Retinal pigment epithelial cell (primary cell): ENCODE measurements at regions not wholly inside any gene's neighbourhood (a gene's known extent, or its start where the extent isn't known, plus 50 kb on each side); places are given as distances from the start of the nearest gene placed in this dataset.

Experiments
- DNase-seq: peaks from one replicate; pipeline ENCODE4 v3.0.0-alpha.2; 2010; ENCODE audit warnings: low read depth
- H3K4me3 ChIP-seq: 2 replicates; pipeline ENCODE4 v1.5.1; 2011; ENCODE audit warnings: mild to moderate bottlenecking, low read length, control low read depth, moderate library complexity
- TF ChIP-seq, protein P1 (sequence below): conservative IDR thresholded peaks from 2 replicates; pipeline ENCODE4 v1.5.1; 2011; ENCODE audit warnings: low read depth, low read length, control low read depth, inconsistent platforms

DNA sequence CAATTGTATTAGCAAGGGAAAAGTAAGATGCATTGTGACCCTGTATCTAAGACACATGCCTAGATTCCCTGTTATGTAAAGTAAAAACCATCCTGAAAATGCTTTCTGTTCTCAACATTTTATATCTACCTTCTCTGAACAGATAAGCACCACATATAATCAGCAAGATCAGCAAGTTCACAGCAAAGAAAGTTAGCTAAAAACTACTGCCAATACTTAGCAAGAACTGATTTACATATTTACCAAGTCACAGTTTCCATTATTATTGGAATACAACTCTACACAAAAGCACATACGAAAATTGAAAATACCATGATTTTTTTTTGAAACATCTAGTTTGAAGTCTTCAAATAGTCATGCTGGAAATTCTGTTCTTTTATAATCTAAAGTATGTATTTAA, 1118.1 kb downstream of the TAF11L14 start:
- H3K4me3 ChIP-seq, result no peak overlapping the region
- DNase-seq, result no peak
- TF ChIP-seq, protein P1, sequence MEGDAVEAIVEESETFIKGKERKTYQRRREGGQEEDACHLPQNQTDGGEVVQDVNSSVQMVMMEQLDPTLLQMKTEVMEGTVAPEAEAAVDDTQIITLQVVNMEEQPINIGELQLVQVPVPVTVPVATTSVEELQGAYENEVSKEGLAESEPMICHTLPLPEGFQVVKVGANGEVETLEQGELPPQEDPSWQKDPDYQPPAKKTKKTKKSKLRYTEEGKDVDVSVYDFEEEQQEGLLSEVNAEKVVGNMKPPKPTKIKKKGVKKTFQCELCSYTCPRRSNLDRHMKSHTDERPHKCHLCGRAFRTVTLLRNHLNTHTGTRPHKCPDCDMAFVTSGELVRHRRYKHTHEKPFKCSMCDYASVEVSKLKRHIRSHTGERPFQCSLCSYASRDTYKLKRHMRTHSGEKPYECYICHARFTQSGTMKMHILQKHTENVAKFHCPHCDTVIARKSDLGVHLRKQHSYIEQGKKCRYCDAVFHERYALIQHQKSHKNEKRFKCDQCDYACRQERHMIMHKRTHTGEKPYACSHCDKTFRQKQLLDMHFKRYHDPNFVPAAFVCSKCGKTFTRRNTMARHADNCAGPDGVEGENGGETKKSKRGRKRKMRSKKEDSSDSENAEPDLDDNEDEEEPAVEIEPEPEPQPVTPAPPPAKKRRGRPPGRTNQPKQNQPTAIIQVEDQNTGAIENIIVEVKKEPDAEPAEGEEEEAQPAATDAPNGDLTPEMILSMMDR, result no peak

DNA sequence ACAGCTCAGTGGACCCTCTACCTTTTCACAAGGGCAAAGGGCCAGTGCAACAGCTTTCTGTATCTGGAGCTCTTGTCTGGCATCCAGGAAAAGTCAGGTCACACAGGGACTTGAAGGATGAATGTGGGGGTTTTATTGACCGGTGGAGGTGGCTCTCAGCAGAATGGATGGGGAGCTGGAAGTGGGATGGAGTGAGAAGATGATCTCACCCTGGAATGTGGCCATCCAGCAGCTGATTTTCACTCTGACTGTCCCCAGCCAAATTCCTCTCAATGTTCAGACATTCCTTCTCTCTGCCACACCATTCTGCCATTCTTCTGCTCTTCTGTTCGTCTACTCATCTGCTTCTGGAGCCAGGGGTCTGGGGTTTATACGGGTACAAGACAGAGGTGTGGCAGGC, 1119.9 kb downstream of the TAF11L14 start:
- H3K4me3 ChIP-seq, result no peak overlapping the region
- DNase-seq, result no peak
- TF ChIP-seq, protein P1, result no peak

DNA sequence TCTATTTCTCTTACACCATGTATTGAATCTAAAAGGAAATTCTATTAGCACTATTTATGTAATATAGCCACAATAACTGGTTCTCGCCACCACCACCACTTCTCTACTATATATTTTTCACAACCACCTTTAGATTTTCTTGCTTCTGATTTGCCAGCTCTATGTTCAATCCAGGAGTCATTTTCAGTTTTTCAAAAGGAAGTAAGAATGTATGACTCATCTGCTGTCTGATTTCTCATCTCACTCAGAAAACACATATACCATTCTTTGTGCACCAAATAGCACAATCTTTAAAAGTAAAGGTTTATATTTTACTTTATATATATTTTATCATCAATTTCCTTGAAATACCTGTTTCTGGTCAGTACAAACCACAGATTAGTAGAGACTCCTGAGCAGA, 1127.5 kb downstream of the TAF11L14 start:
- no peak for DNase-seq
- TF ChIP-seq, protein P1, result no peak
- no peak overlapping the region for H3K4me3 ChIP-seq

DNA sequence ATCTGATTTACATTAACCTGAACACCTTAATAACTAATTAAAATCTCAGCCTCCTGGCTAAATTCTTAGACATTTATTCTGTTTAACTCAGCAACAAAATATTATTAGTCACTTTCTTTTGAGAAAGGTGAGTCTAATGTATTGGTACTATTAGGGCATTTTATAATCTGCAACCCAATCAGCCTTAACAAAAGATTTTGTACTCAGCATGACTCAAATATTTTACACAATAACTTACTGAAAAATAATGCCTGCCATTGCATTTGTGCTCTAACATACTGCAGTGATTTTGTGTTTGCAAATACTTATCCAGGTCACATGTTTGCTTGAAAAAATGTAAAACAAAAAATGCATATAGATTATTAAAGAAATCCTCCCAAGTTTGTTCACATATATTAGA, 1129.9 kb downstream of the TAF11L14 start:
- DNase-seq, result no peak
- TF ChIP-seq, protein P1, result no peak
- no peak overlapping the region for H3K4me3 ChIP-seq

DNA sequence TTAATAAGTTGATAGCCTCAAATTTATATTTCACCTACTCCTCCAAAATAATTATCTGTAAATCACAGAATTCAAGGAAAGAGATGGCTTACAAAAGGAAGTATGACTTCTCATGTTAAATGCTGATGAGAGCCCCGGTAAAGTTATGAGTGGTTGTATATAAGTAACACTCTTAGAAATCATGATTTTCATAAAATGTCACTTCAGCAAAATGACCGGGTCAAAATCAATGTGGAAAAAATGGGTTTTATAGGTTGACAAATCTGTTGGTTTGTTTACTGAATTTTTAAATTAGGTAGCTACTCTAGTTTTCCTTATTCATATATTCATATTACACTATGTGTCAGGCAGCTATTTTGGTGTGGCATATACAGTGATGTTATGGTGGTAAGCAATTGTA, 1131.0 kb downstream of the TAF11L14 start:
- H3K4me3 ChIP-seq, result no peak overlapping the region
- TF ChIP-seq, protein P1, result no peak
- no peak for DNase-seq

DNA sequence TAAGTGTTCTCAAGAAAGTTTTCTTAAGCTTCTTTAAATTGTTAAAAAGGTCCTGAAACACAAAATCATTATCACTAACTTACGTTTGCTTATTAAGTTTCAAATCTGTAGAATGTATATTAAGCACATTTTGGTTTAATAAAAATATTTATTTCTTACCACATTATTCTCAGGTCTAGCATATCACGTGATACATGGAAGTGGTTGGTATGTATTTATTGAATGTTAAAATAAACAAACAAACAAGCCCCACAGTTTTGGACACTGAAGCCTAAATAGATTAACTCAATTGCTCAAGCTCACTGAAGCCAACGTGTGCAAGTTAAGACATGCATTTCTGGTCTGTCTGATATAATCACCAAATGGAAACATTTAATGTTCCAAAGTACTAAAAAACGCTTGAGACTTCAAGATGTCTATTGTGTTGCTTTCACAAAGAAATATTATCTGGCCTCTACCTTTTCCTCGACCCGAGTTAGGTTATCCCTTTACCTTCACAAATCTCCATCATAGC, 1136.9 kb downstream of the TAF11L14 start:
- DNase-seq, result no peak
- no peak overlapping the region for H3K4me3 ChIP-seq
- TF ChIP-seq, protein P1, result no peak

DNA sequence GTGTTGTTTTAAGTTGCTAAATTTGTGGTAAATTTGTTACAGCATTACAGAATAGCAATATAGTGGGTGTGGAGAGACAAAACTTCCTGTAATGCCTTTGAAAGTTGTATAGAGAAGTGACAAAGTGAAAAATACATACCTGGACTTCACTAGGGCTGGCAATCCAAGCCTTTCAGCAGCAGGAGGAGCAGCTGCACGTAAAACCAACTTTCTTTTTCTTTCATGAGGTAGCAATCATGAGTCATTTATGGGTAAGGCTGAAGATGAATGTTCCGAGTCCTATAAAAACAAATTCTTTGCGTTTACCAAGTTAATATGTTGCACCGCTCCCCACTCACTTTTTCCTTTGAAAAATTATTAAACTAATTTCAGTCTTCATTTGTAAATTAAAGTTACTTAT, 1138.2 kb downstream of the TAF11L14 start:
- no peak overlapping the region for H3K4me3 ChIP-seq
- DNase-seq, result no peak
- TF ChIP-seq, protein P1, result peak; percentile 46
